Eye (tissue), 1 donor: ENCODE measurements at regions not wholly inside any gene's neighbourhood (a gene's known extent, or its start where the extent isn't known, plus 50 kb on each side); places are given as distances from the start of the nearest gene placed in this dataset.
"Not testable (repeated sequence)": the region's sequence is repeated elsewhere in the genome, so short reads cannot be mapped to it uniquely, and the experiment has no call there.

Experiments
- DNase-seq: peaks from one replicate; pipeline ENCODE4 v3.0.0-alpha.2; 2015

DNA sequence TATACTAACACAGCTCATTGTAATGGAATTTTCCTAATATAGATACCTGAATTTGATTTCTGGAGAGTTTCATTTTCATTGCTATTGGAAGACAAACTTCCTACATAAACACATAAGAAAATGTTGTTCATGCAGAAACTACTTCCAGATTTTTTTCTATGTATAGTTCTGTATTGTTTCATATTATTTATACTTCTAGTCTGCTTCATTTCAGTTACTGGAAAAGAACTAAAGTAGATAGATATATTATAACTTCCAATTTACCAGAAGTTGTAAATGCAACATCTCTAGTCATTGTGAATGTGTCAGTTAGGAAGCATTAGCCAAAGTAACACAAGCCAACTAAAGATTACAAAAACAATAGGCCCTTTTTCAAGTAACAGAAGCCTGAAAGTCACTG lies 147.3 kb upstream of the ZNF385D start:
- no peak for DNase-seq

DNA sequence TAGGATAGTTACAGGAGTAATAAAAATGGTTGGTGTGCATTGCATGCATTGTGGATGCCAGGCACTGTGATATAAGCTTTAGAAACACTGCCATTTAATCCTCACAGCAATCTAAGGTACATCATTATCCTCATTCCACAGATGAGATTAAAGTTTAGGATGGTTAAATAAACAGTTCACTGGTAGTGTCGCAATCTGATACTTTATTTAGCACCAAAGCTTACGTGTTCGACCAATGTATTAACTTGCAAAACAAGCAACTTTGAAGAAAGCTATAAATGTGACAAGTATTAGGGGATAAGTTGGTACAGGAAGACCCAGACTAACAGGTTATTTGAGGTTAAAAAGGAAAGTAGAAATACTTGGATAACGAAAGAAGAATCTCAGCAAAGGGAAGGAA lies 150.5 kb upstream of the ZNF385D start:
- no peak for DNase-seq

- DNase-seq, result no peak
Measured at GRCh38 chr3:21902956-21903355, 151.9 kb upstream of the ZNF385D start.

DNA sequence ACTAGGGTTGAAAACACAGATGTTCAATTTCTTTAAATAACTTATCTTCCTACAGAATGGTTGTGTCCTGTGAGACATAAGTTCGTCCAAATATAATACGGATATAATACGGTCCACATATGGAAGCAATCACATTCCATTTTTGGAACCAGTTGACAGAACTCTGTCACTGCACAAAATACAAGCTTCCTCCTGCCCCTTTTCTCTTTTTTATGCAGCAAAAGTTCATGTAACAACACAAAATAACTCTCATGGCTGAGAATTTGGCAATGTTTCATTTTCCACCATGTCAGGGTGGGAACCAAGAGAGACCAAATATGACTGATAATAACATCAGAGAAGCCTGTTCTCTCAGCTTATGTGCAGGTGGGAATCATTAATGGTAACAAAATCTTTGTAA lies 158.1 kb upstream of the ZNF385D start:
- peak; percentile 57 for DNase-seq

GRCh38 chr3:21912711-21913110 lies 161.7 kb upstream of the ZNF385D start:
- no peak for DNase-seq

DNA sequence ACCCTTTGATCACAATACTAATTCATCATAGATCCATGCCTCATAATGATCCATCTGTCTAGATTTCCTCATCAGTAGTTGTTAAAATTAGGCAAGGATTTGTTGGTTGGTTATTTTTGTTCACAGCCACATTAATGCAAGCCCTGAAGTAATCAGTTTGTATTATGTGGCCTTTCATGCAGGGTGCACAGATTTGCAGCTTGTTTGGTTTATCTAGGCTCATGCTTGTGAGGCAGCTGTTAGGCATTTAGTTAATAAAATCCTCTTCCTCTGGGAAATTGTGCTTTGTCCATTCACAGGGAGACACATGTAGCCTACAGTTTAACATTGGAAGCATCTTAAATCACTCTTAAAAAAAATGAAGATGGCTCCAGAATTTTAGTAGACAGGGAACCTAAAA lies 162.8 kb upstream of the ZNF385D start:
- peak; percentile 61 for DNase-seq

- no peak for DNase-seq
Measured at GRCh38 chr3:21914451-21914850, 163.4 kb upstream of the ZNF385D start.

- no peak for DNase-seq
Measured at GRCh38 chr3:21919383-21919782, 168.4 kb upstream of the ZNF385D start.

DNA sequence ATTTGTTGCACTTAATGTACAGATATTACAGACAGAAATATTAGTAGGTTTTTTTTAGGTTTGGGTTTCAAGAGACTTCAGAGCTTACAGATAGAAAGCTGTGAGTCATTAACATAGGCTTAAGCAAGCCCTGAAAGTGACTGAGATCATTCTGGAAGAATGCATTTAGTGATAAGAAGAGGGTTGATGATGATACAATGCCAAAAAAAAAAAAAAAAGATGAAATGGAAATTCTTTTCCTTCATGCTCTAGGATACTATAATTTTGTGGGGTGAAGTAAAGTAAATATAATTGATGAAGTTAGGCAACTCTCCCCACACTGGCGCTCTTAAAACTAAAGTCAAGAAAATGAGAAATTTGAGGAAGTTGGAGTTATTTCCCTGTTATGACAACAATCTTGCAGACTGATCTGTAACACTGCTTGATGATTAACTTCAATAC lies 169.4 kb upstream of the ZNF385D start:
- no peak for DNase-seq

DNA sequence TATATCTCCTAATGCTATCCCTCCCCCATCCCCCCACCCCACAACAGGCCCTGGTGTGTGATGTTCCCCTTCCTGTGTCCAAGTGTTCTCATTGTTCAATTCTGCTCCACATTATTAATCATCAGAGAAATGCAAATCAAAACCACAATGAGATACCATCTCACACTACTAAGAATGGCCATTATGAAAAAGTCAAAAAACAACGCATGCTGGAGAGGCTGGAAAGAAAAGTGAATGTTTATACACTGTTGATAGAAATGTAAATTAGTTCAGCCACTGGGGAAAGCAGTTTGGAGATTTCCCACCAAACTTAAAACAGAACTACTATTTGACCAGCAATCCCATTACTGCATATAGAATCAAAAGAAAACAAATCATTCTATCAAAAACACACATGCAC lies 172.1 kb upstream of the ZNF385D start:
- DNase-seq, result not testable (repeated sequence)

- DNase-seq, result no peak
Measured at GRCh38 chr3:21927261-21927660, 176.3 kb upstream of the ZNF385D start.

DNA sequence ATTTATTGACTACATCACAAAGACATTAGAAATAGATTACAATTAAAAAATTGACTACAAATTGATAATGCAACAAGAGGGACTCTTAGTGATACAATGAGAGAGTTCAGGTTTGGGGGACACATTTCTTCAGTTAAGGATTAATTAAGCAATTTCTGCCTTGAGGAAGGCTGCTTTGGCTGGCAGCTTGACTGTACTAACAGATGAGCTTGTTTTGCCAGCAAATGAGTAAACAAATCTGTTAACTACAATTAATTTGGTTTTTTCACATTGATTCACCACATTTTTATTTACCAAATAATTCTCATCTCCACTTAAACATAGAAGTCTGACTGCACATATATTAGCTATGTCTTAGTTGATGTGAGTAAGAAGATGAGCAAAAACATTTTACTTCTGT lies 183.6 kb upstream of the ZNF385D start:
- no peak for DNase-seq

- no peak for DNase-seq
Measured at GRCh38 chr3:21936207-21936606, 185.2 kb upstream of the ZNF385D start.

- peak; percentile 72 for DNase-seq
Measured at GRCh38 chr3:21938267-21938681, 187.3 kb upstream of the ZNF385D start.

- DNase-seq, result peak; percentile 95
Measured at GRCh38 chr3:21942328-21942727, 191.3 kb upstream of the ZNF385D start.

DNA sequence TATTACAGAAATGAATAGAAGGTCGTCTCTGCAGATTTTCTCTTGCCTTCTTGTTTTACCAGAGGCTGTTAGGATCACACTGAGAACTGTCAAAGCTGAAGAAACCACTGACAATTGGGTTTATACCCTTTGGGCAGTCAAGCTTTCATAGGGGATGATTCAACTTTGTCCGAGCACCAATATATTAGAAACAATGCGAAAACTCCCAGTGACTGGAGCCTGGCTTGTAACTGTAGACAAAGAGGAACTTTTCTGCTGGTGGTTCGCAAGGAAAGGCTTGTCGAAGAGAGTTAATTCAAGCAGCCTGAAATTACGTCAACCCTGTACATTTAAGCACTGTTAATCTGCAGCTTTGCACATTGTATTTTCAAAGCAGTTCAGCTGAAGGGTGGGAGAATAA lies 193.2 kb upstream of the ZNF385D start:
- peak; percentile 94 for DNase-seq

DNA sequence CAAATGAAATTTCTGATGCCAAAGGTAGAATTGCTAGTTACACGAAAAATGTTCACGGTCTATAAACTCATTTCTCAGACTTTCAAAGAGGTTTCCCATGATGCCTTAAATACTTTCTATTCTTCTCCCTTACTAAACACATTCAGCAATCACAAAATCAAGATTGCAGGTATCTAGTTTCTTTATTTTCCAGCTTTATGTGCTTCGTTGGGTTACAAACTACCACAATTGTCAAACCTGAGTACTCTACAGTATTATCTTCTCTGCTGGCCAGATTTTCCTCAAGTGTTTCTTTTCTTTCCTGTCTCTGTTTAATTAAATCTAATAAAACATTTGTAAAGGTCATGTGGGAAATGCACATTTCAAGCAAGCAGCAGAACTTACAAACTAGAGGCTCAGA lies 201.8 kb upstream of the ZNF385D start:
- no peak for DNase-seq

DNA sequence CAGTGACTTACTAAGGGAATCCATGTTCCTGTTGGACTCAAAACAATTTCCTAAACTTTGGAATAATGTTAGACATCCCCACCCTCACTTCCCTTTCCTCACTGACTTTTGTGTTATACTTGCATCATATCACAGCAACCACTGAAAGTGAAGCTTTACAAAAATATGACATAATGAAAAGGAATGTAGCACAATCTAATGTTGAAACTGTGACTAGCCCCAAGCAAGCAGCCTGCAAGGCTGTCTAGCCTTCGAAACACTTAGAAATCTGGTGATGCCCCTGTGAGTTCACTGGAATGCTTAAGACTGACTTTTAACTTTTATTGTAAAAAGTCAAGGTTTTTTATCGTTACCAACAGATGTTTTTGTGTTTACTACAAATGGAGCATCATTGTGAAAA lies 203.7 kb upstream of the ZNF385D start:
- DNase-seq, result no peak

DNA sequence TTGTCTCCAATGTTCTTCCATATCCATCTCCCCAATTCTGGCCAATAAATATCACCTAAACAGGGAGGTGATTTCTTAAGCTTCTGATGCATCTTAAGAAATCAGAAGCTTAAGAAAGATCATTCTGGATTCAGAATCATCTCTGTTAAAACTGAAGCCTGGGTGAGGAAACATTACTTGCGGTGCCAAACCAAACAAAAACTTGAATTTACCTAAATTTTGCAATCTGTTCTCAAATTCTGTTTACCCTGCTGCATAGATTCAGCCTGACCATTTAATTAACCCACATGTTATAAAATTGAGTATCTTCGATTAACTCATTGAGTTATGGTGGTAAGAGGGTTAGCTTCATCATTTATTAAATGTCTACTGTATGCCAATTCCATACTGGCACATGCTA lies 204.4 kb upstream of the ZNF385D start:
- no peak for DNase-seq

GRCh38 chr3:21960033-21960432 lies 209.0 kb upstream of the ZNF385D start:
- DNase-seq, result no peak

- no peak for DNase-seq
Measured at GRCh38 chr3:21962456-21962855, 211.4 kb upstream of the ZNF385D start.

DNA sequence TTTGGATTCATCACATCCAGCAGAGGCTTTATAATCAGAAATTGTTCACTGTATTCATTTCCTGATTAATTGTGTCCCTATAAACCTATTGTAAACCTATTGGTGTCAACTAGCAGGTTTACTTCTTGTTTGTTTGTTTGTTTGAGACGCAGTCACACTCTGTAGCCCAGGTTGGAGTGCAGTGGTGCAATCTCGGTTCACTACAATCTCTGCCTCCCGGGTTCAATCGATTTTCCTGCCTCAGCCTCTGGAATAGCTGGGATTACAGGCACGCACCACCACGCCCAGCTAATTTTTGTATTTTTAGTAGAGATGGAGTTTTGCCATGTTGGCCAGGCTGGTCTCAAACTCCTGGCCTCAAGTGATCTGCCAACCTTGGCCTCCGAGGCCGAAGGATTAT lies 215.4 kb upstream of the ZNF385D start:
- DNase-seq, result not testable (repeated sequence)

GRCh38 chr3:21979706-21980105 lies 228.7 kb upstream of the ZNF385D start:
- no peak for DNase-seq

DNA sequence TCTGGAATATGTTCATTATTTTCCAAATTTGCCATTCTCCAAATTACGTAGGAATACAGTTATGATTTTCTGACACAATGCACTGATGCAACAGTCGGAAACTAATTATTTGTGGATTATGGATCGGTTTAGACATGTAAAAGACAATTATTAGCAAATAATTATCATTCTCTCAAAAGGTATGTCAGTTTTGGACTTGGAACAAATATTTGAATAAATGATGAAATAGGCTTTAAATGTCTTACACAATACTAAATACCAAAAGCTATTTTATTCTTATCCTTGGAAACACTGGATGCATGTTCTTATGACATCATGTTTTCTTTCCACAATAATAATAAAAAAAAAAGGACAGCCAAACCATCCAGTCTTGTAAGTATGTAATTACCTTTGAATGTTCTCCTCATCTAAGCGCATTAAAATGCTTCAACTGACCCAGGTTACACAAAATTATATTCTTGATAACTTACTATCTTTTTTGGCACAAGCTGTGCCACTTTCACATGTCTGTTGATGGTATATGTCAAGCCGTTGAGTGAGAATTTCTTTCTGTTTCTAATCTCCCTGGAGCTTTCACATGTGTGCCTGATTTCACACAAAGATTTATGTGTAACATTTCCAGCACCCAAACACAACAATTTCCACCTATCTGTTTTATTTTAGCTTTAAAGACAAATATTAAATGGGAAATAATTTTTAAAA lies 238.5 kb upstream of the ZNF385D start:
- DNase-seq, result peak; percentile 17

GRCh38 chr3:21991061-21991460 lies 240.1 kb upstream of the ZNF385D start:
- DNase-seq, result no peak
